K562 (cell line): ENCODE measurements at regions not wholly inside any gene's neighbourhood (a gene's known extent, or its start where the extent isn't known, plus 50 kb on each side); places are given as distances from the start of the nearest gene placed in this dataset.

ENCODE experiments used
- ATAC-seq: fragments of 200-7000 bp; cut with Tn5 transposase; 3 replicates; pipeline ENCODE4 v1.9.1; 2020; ENCODE audit warnings: moderate library complexity
- BruUV-seq: library from RNA; stranded (reverse); fragments of 400-500 nt; replicated peaks from 2 replicates; lab custom pipeline; 2021; lab: Mats Ljungman, UMichigan
- CTCF ChIA-PET: fragments of 300-600 bp; formaldehyde crosslinking; extraction: SDS; loops from one replicate; lab custom pipeline; 2021; ENCODE audit warnings: low intra/inter-chr PET ratio; lab: Yijun Ruan, JAX
- POLR2A ChIA-PET: fragments of 300-600, 350-650 bp; sonication (Branson Sonifier 250); formaldehyde crosslinking; extraction: SDS; loops from one replicate; lab custom pipeline; 2021; ENCODE audit warnings: antibody characterized with exemption, inconsistent platforms; lab: Yijun Ruan, JAX
- DNase-seq, 4 experiments: peaks; one replicate each; pipeline versions ENCODE4 v3.0.0 to v3.0.0-alpha.2; 2011 to 2018; ENCODE audit warnings: low spot score in 3 of 4, mixed read lengths in 3 of 4; ENCODE audit errors: extremely low read depth in 1 of 4
- FAIRE-seq: peaks from 2 replicates; lab custom pipeline; 2011; peaks lifted over from hg19 to GRCh38; lab: Jason Lieb, UNC
- H2AFZ ChIP-seq: 2 replicates; pipeline ENCODE4 v1.6.0; 2011; ENCODE audit warnings: low read depth, low read length, control low read depth, inconsistent platforms
- H3K27ac ChIP-seq: fragments of 200-600 bp; 3 replicates; pipeline ENCODE4 v1.8.0; 2011; ENCODE audit warnings: low read depth, mild to moderate bottlenecking, control low read depth, inconsistent platforms, low read length, moderate library complexity, mixed read lengths; ENCODE audit errors: extremely low read depth
- H3K27me3 ChIP-seq, 2 experiments: fragments of 300-600 bp in 1 of 2; 2 replicates in 1 of 2; 3 replicates in 1 of 2; pipeline versions ENCODE4 v1.6.0 to v1.8.0; 2011; ENCODE audit warnings: inconsistent platforms in 2 of 2, low read length in 2 of 2, mild to moderate bottlenecking in 1 of 2, mixed read lengths in 1 of 2, moderate library complexity in 1 of 2; ENCODE audit not compliant: control insufficient read depth in 2 of 2, insufficient read depth in 2 of 2
- H3K36me3 ChIP-seq: fragments of 300-600 bp; 3 replicates; pipeline ENCODE4 v1.8.0; 2011; ENCODE audit warnings: mild to moderate bottlenecking, low read length, inconsistent platforms; ENCODE audit not compliant: control insufficient read depth, insufficient read depth
- H3K4me1 ChIP-seq, 2 experiments: fragments of 200-600 bp in 1 of 2; replicated peaks in 1 of 2; 2 replicates in 1 of 2; 3 replicates in 1 of 2; pipeline versions ENCODE4 v1.5.1 to v1.8.0; 2011; ENCODE audit warnings: inconsistent platforms in 2 of 2, low read length in 2 of 2, mild to moderate bottlenecking in 1 of 2, mixed read lengths in 1 of 2, moderate library complexity in 1 of 2; ENCODE audit not compliant: control insufficient read depth in 2 of 2, insufficient read depth in 2 of 2
- H3K4me2 ChIP-seq: 2 replicates; pipeline ENCODE4 v1.6.1; 2011; ENCODE audit warnings: low read length, control low read depth, inconsistent platforms, mixed read lengths; ENCODE audit not compliant: insufficient read depth
- H3K4me3 ChIP-seq: fragments of 200-600 bp; sonication (generic), shearing (Covaris generic); 2 replicates; pipeline ENCODE4 v1.5.1; 2016; ENCODE audit warnings: control low read depth, inconsistent platforms
- H3K79me2 ChIP-seq: fragments of 200-600 bp; 3 replicates; pipeline ENCODE4 v1.8.0; 2011; ENCODE audit warnings: low read length, inconsistent platforms; ENCODE audit not compliant: control insufficient read depth, insufficient read depth
- H3K9ac ChIP-seq, 2 experiments: 2 replicates each; pipeline versions ENCODE4 v1.6.0 to v1.6.1; 2011; ENCODE audit warnings: low read depth in 2 of 2, low read length in 2 of 2, control low read depth in 1 of 2, inconsistent platforms in 1 of 2, mild to moderate bottlenecking in 1 of 2, mixed read lengths in 1 of 2; ENCODE audit not compliant: insufficient read depth in 1 of 2
- H3K9me1 ChIP-seq: one replicate; pipeline ENCODE4 v1.6.0; 2011; ENCODE audit warnings: inconsistent platforms, mild to moderate bottlenecking, low read length, moderate library complexity; ENCODE audit not compliant: control insufficient read depth, insufficient read depth
- H3K9me3 ChIP-seq: replicated peaks from 2 replicates; pipeline ENCODE4 v1.5.1; 2011; ENCODE audit warnings: low read depth, low read length, inconsistent platforms; ENCODE audit not compliant: control insufficient read depth, insufficient read depth
- H4K20me1 ChIP-seq: replicated peaks from 2 replicates; pipeline ENCODE4 v1.6.1; 2011; ENCODE audit warnings: low read length, inconsistent platforms, mixed read lengths; ENCODE audit not compliant: control insufficient read depth, insufficient read depth
- CHD4 ChIP-seq: fragments of 200-600 bp; sonication (generic); IDR thresholded peaks from 3 replicates; pipeline ENCODE4 v1.6.1; 2012; ENCODE audit warnings: low read depth, mild to moderate bottlenecking, mixed read lengths, low read length, inconsistent platforms; ENCODE audit not compliant: insufficient read depth, insufficient replicate concordance, poor library complexity, severe bottlenecking
- FOXP4 ChIP-seq: sonication (generic); formaldehyde crosslinking; IDR thresholded peaks from 2 replicates; pipeline ENCODE4 v1.8.0; 2022; ENCODE audit warnings: mild to moderate bottlenecking, missing genetic modification reagents, borderline replicate concordance
- GABPB1 ChIP-seq: sonication (generic); formaldehyde crosslinking; IDR thresholded peaks from 2 replicates; pipeline ENCODE4 v1.8.0; 2022; ENCODE audit warnings: mild to moderate bottlenecking, missing genetic modification reagents
- MTA3 ChIP-seq: fragments of 450-650 bp; formaldehyde crosslinking; IDR thresholded peaks from 2 replicates; pipeline ENCODE4 v1.6.1; 2017; ENCODE audit warnings: mild to moderate bottlenecking, borderline replicate concordance
- NCOA2 ChIP-seq, 2 experiments: fragments of 450-650 bp; IDR thresholded peaks; 2 replicates each; pipeline ENCODE4 v1.6.1; 2018; ENCODE audit warnings: mild to moderate bottlenecking in 2 of 2, moderate library complexity in 1 of 2; ENCODE audit not compliant: partially characterized antibody in 2 of 2
- POLR3G ChIP-seq: IDR thresholded peaks from 2 replicates; pipeline ENCODE4 v1.6.1; 2011; ENCODE audit not compliant: insufficient read length, insufficient replicate concordance; ENCODE audit errors: extremely low read depth
- RFX5 ChIP-seq: IDR thresholded peaks from 2 replicates; pipeline ENCODE4 v1.6.1; 2011; ENCODE audit warnings: low read depth, mild to moderate bottlenecking, improper control_type of control experiment, low read length
- ZNF3 ChIP-seq: fragments of 250-450 bp; sonication (Bioruptor Pico); IDR thresholded peaks from 2 replicates; pipeline ENCODE4 v1.5.0; 2021; ENCODE audit warnings: mild to moderate bottlenecking, moderate library complexity
- ZNF445 ChIP-seq: fragments of 250-450 bp; sonication (Bioruptor Pico); IDR thresholded peaks from 2 replicates; pipeline ENCODE4 v1.4.0; 2020; ENCODE audit warnings: low read depth, mild to moderate bottlenecking, moderate library complexity
- WGBS: fragments of 100-300 bp; shearing (Covaris generic); methylation state at CpG from one replicate; pipeline ENCODE4 v1.1.6; 2016; ENCODE audit warnings: low coverage, mixed read lengths; ENCODE audit not compliant: insufficient coverage; ENCODE audit errors: missing lambda C conversion rate; 5-methylcytosine and 5-hydroxymethylcytosine counted together
- in situ Hi-C: fragments of 300-500 bp; cut with MboI; formaldehyde crosslinking; loops from 4 replicates; pipeline ENCODE4 v1.15.0; 2018; ENCODE audit warnings: inconsistent platforms, mixed read lengths
- intact Hi-C: fragments of 100-400 bp; cut with micrococcal nuclease; formaldehyde crosslinking; loops from 2 replicates; pipeline ENCODE4 v1.14.2; 2022
- TF ChIP-seq, protein P1 (sequence below): fragments of 450-650 bp; IDR thresholded peaks from 2 replicates; pipeline ENCODE4 v1.6.1; 2017; ENCODE audit warnings: mild to moderate bottlenecking, moderate library complexity
- TF ChIP-seq, protein P2 (sequence below), 2 experiments: fragments of 450-650 bp; IDR thresholded peaks; 2 replicates each; pipeline ENCODE4 v1.6.1; 2018; ENCODE audit warnings: mild to moderate bottlenecking in 2 of 2, low read depth in 1 of 2; ENCODE audit not compliant: partially characterized antibody in 2 of 2

DNA sequence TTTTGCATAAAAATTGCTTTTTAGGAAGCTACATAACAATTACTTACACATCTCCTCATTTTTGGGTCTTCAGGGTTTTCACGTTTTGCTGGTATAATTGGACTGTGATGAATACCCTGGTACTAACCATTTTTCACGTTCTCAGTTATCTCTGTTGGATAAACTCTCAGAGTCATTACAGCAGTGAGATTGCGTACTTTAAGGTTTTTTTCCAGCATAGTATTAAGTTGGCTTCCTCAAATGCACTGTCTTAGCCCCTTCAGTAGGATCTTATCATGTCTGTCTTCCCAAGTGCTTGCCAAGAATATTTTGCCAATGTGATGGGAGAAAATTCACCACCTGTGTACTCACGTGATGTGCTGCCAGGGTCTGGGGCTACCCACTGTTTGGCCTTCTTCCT lies 342.5 kb downstream of the TEX29 start:
- Histone ChIP-seq H3K4me1 (no peaks in the 10 kb centered on the region; a peak in 1 of 5 replicates), H3K4me3 (no peak overlapping the region), H3K9me1 (no peaks in the 10 kb centered on the region), H3K36me3 (no peaks in the 10 kb centered on the region), H2AFZ (no peak overlapping the region), H3K27me3 (peaks cover 0 to 28% of the 10 kb centered on the region in 2 experiments; a peak in 2 of 5 replicates), H3K9ac (no peak overlapping the region), H4K20me1 (no peaks in the 10 kb centered on the region)
- DNase-seq (no peak), ATAC-seq (no peak), FAIRE-seq (no peak)
- WGBS: 3% methylated on average over 3 of the region's 4 CpGs
- in situ Hi-C loops: loop anchor here (10.0 kb wide), 1 partner anchor 92 kb away; no protein-coding TSS in a partner anchor
- intact Hi-C loops: no loop called here
- CTCF ChIA-PET: no interaction called here
- TF ChIP-seq ZNF3 (CRISPR knock-in tag) (no peak), POLR3G (no peak), MTA3 (no peak), FOXP4 (CRISPR knock-in tag) (no peak), GABPB1 (CRISPR knock-in tag) (no peak), CHD4 (no peak), RFX5 (no peak), NCOA2 (IDR thresholded peaks at IDR 0.05; ENCODE audit: partially characterized antibody in 2 of 2) (no peak), ZNF445 (CRISPR knock-in tag) (no peak)
- TF ChIP-seq, protein P1, sequence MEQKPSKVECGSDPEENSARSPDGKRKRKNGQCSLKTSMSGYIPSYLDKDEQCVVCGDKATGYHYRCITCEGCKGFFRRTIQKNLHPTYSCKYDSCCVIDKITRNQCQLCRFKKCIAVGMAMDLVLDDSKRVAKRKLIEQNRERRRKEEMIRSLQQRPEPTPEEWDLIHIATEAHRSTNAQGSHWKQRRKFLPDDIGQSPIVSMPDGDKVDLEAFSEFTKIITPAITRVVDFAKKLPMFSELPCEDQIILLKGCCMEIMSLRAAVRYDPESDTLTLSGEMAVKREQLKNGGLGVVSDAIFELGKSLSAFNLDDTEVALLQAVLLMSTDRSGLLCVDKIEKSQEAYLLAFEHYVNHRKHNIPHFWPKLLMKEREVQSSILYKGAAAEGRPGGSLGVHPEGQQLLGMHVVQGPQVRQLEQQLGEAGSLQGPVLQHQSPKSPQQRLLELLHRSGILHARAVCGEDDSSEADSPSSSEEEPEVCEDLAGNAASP: no peak
- TF ChIP-seq, protein P2, sequence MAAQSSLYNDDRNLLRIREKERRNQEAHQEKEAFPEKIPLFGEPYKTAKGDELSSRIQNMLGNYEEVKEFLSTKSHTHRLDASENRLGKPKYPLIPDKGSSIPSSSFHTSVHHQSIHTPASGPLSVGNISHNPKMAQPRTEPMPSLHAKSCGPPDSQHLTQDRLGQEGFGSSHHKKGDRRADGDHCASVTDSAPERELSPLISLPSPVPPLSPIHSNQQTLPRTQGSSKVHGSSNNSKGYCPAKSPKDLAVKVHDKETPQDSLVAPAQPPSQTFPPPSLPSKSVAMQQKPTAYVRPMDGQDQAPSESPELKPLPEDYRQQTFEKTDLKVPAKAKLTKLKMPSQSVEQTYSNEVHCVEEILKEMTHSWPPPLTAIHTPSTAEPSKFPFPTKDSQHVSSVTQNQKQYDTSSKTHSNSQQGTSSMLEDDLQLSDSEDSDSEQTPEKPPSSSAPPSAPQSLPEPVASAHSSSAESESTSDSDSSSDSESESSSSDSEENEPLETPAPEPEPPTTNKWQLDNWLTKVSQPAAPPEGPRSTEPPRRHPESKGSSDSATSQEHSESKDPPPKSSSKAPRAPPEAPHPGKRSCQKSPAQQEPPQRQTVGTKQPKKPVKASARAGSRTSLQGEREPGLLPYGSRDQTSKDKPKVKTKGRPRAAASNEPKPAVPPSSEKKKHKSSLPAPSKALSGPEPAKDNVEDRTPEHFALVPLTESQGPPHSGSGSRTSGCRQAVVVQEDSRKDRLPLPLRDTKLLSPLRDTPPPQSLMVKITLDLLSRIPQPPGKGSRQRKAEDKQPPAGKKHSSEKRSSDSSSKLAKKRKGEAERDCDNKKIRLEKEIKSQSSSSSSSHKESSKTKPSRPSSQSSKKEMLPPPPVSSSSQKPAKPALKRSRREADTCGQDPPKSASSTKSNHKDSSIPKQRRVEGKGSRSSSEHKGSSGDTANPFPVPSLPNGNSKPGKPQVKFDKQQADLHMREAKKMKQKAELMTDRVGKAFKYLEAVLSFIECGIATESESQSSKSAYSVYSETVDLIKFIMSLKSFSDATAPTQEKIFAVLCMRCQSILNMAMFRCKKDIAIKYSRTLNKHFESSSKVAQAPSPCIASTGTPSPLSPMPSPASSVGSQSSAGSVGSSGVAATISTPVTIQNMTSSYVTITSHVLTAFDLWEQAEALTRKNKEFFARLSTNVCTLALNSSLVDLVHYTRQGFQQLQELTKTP (IDR thresholded peaks at IDR 0.05; ENCODE audit: low read depth in 1 of 2, partially characterized antibody in 2 of 2): no peak
- TF ChIP-seq, all 486 proteins: peak for 0
- no peak overlapping the region for H3K4me2 ChIP-seq
- BruUV-seq: no TSS peak
- no peak overlapping the region for H3K27ac ChIP-seq
- POLR2A ChIA-PET: no interaction called here
- no peaks in the 10 kb centered on the region for H3K79me2 ChIP-seq
- no peaks in the 10 kb centered on the region for H3K9me3 ChIP-seq
